Left ventricle myocardium superior (tissue), 1 donor: ENCODE measurements at regions not wholly inside any gene's neighbourhood (a gene's known extent, or its start where the extent isn't known, plus 50 kb on each side); places are given as distances from the start of the nearest gene placed in this dataset.

Experiments used
- ATAC-seq: fragments of 200-7000 bp; cut with Tn5 transposase; one replicate; pipeline ENCODE4 v1.9.1; 2020; ENCODE audit warnings: mild to moderate bottlenecking, moderate library complexity
- DNase-seq: peaks from one replicate; pipeline ENCODE4 v3.0.0-alpha.2; 2020
- intact Hi-C: fragments of 100-400 bp; cut with micrococcal nuclease; formaldehyde crosslinking; loops from one replicate; pipeline ENCODE4 v1.11.0; 2022
- donor health status: DM: no; HTN: yes; CAD: no; lungs with severe emphysema.

DNA sequence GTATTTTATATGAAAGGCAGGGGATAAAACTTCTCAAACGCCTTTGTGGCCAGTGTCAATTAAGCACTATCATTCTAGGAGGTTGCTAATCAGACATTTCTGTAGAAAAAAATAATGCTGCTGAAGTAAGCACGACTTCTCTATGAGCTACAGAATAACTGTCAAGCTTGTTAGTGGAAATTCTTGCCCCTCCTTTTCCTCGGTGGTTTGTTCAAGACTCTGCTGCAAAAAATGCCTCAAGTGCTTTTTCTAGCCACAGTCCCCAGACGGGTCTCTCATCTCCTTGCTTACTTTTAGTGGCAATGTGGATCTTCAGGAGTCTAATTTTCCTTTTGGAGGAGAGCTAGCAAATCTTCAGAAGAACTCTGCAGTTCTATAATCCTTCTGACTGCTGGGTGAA is 452.0 kb downstream of the FUT8 start:
- intact Hi-C loops = no loop called here
- DNase-seq = no peak
- ATAC-seq = no peak

DNA sequence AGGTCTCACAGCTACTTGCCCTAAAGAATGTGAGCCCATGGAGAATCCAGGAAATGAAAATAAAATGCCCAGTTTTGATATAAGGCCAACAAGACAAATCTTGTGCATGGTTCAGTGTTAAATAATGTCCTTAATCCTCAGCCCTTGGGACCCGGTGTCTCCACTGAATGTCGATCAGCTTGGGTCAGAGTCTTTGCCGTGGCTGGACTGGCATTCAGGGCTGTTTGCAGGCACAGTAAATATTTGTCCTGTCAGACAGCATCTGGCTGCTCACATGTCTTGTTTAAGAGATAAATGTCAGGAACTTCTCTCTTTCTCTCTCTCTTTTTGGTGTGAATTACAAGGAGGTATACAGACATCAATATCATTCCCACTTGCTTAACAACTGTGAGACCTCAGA is 452.5 kb downstream of the FUT8 start:
- DNase-seq (no peak), ATAC-seq (no peak)
- intact Hi-C loops = no loop called here

DNA sequence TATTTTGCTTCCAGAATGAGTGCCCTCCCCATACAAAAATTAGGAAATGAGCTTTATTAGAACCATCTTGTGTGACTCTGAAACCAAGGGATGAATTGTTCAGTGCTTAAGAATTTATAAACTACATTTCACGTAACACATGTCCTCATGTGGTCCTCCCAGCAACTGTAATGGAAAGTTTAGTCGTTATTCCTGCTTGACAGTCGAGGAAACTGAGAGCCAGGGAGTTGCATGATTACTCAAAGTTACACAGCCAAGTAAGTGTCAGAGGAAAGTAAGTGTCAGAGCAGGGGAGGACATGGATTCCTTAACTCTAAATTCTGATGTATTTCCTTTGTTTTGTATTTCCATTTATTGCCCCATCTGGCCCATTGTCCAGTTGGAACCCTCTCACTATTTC is 453.9 kb downstream of the FUT8 start:
- DNase-seq (no peak), ATAC-seq (no peak)
- intact Hi-C loops = no loop called here

DNA sequence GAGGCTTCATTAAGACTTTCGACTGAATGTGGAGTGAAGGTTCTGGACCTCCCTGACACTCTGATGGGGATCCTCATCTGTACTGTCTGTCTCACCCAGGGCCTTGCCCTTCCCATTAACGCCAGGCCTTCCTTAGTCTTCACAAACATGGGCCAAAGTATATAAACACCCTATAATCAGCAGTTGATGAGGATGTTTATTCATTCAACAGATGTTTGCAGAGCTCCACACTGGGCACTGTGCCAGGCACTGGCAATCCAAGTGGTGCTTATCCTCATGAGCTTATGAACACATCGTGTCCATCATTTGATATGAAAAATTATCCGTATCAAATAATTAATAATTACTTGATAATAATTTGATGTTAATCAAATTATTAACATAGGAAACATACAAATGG is 454.4 kb downstream of the FUT8 start:
- DNase-seq = no peak
- intact Hi-C loops = no loop called here

DNA sequence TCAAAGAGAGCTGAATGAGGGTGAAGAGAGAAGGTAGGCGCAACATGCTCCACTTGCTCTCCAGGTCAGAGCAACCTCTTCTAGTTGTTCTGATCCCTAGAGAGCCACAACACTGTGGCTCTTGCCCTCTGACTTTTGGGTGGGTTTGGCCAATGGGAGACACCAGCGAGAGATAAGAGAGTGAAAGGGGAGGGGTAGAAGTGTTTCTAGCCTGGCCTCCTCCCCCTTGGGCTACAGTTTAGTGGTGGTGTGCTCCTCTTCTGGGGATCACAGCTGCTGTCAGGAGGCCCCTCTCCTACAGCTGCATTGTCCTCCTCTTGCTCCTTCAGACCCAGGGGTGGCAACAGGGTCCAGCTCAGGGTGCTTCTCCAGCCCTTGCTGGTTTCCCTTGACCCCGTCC is 454.8 kb downstream of the FUT8 start:
- DNase-seq (no peak), ATAC-seq (no peak)
- intact Hi-C loops = no loop called here

More for the DNA sequence above, 454.4 kb downstream of the FUT8 start:
- no peak for ATAC-seq

DNA sequence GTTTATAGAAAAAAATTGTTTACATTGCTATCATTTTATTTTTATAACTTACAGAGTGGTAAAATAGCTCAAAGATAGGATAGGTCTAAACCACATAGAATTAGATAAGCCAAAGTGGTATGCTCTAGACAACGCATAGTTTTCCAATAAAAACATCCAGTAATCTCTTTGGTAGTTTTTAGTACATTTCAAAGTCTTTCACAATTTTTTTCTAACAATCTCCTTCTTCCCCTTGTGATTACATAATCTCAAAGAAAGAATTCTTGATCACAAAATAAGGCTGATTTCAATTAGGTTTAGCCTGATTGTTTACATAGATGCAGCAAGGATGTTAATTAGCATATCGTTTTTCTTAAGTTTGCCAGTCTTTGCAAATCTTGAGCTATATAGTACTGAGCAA is 460.0 kb downstream of the FUT8 start:
- DNase-seq = no peak
- intact Hi-C loops = no loop called here
- no peak for ATAC-seq

DNA sequence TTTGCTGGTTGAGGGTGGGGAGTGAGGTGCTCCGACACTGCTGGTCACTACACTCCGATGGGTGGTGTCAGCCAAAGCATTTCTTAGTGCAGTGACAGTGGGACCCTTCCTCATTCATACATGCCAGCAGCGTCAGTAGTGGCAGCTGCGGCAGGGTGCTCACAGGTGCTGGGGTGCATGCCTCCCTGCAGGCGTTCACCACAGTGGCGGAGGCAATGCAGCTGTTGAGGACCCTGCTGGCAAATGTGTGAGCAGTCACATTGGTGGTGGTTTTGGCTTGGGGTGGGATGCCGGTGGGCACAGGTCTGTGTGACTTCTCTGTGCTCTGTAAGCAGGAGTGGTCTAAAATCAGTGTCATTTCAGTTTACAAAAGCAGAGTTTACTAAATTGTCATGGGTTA is 464.6 kb downstream of the FUT8 start:
- ATAC-seq = no peak
- intact Hi-C loops = no loop called here
- DNase-seq = no peak

DNA sequence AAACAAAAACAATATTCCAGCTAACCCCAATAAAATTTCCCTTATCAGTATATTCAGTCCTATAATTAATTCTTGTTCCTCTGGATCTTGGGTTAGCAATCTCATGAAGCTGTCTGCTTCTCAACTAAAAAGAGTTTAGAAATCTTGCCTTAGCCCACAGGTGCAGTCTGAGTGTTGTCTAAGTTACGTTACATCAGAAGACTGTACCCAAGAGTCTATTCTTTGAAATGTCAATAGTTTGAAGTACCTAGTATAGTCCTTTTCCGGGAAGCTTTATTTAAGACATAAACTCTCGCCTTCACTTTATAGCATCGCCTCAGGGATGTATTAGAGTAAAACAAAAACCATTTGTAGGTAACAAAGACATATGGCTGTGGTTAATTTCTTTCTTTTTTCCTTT is 465.1 kb downstream of the FUT8 start:
- ATAC-seq (no peak), DNase-seq (no peak)
- intact Hi-C loops = no loop called here

DNA sequence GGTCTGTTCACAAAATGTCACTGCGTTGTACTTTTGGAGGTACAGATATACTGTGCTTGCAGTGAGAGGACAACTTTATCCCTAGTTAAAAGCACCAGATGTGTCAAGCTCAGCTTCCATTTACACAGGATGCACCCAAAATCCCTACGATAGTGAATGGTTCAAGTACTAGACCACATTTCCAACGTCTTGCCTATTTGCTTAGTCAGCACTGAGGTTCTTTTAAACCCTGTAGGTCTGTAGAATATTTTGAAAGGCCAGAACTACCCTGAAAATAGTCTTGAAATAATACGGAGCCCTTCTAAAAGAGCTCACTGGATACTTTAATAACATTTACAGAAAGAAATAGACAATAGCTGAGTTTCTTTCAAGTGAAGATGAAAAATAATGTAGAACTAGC is 466.1 kb downstream of the FUT8 start:
- intact Hi-C loops = no loop called here
- ATAC-seq = no peak

DNA sequence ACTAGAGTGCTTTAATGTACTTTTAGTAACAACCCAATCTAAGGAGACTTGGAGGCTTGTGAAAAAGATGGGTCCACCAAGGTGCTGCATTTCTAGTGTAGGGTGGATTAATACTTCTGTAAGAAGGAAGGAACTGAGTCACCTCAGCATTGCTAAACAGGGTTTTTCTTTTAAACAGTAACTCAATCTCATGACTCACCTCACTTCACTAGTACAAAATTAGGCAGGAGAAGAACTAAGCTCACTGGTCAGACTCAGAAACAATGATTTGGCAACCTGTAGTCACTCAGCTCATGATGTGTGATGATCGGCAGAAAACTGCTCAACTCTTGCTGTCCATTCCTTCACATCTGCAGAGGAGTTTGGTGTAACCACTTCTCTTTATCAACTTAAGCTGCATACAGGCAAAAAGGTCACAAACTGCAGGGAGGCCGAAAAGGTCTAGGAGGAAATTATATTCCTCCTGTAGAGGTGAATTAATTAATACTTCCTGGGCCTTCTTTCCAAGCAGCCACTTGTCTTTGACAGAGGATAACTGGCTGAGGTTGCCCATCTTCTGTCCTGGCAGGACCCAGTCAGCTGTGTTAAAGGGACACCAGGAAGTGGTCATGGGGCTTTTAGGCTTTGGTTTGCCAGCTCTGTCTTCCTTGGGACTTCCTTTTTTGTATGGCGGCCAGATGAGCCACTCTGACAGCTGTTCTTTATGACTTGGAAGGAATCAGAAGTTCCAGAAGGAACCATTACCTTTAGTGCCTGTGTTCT is 466.9 kb downstream of the FUT8 start:
- DNase-seq (no peak), ATAC-seq (no peak)
- intact Hi-C loops = no loop called here

More for the DNA sequence above, 466.1 kb downstream of the FUT8 start:
- no peak for DNase-seq

DNA sequence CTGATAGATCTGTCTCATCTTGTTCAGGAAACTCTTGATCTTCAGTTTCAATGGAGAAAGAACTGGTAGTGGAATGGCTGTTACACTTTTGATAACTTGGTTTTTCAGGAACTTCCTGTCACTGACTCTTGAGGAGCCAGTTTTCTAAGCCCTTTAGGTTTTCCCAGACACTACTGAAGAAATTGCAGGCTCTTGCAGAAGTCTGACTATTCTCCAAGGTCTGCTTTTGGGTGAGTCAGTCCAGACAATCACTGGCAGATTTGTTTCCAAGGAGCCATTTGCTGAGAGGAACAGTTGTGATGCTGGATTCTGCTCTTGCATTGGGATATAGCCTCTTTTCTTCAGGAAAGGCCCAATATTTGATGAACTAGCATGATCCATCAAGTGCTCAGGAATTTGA is 468.0 kb downstream of the FUT8 start:
- intact Hi-C loops = no loop called here
- ATAC-seq (no peak), DNase-seq (no peak)

DNA sequence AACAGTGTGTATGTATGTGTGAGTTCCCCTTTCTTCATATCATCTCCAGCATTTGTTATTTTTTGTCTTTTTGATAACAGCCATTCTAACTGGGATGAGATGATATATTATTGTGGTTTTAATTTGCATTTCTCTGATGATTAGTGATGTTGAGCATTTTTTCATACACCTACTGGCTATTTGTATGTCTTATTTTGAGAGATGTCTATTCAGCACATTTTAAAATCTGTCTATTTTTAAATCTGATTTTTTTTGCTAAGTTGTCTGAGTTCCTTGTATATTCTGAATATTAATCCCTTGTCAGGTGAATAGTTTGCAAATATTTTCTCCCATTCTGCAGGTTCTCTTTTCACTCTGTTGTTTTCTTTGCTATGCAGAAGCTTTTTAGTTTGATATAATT is 469.1 kb downstream of the FUT8 start:
- intact Hi-C loops = no loop called here
- ATAC-seq (no peak), DNase-seq (no peak)

DNA sequence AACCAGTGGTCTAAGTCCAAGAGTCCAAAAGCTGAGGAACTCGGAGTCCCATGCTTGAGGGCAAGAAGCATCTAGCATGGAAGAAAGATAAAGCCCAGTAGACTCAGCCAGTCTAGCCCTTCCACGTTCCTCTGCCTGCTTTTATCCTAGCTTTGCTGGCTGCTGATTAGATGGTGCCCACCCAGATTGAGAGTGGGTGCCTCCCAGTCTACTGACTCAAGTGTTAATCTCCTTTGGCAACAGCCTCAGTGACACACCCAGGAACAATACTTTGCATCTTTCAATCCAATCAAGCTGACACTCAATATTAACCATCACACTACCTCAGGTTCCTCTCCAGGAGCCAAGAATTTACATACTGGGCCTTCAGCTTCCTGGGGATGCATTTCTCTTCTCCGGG is 476.1 kb downstream of the FUT8 start:
- intact Hi-C loops = no loop called here
- DNase-seq (no peak), ATAC-seq (no peak)

DNA sequence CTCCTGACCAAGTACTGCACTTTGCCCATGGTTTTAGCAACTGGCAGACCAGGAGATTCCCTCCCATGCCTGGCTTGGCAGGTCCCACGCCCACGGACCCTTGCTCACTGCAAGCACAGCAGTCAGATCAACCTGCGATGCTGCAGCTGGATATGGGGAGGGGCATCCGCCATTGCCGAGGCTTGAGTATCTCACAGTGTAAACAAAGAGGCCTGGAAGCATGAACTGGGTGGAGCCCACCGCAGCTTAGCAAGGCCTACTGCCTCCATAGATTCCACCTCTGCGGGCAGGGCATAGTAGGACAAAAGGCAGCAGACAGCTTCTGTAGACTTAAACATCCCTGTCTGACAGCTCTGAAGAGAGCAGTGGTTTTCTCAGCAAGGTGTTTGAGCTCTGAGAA is 479.8 kb downstream of the FUT8 start:
- no peak for DNase-seq
- intact Hi-C loops = no loop called here
- ATAC-seq = no peak

DNA sequence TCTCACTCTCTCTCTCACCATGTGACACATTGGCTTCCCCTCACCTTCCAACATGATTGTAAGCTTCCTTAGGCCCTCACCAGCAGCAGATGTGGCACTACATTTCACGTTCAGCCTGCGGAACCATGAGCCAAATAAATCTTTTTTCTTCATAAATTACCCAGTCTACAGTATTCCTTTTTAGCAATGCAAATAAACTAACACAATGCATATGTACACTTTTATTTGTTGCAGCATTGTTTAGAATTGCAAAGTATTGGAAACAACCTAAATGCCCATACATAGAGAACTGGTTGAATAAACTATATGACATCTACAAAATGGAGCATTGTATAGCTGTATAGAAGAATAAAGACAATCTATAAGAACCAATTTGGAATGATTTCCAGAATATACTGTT is 487.6 kb downstream of the FUT8 start:
- ATAC-seq = no peak
- intact Hi-C loops = no loop called here
- DNase-seq = no peak

DNA sequence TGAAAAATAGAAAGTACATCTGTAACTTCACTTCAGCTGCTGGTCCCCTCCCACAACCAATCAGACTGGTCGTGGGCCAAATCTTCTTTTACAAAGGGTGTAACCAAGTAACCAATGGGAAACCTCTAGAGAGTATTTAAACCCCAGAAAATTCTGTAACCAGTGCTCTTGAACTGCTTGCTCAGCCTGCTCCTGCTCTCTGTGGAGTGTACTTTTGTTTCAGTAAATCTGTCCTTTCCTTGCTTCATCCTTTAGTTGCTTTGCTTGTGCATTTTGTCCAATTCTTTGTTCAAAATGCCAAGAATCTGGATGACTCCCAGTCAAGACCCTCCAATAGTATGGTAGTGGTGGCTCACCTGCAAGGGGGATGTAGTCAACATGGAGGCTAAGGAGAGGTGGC is 489.1 kb downstream of the FUT8 start:
- DNase-seq (no peak), ATAC-seq (no peak)
- intact Hi-C loops = no loop called here

DNA sequence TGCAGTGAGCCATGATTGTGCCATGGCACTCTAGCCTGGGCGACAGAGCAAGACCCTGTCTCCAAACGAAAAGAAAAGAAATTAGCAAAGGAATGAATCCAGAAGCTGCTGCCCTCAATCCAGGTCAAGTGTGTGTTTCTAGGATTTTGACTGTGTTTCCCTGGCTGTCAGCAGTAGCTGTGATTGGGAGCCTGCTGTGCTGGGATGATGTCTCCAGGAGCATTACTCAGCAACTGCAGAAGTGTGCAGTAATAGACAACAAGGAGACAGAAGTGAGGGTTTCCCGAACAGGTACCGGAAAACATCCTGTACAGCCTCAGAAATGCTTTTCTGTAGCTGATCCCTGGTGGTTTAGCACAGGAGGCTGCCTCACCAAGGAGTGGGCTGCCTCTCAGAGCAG is 492.5 kb downstream of the FUT8 start:
- intact Hi-C loops = no loop called here
- ATAC-seq = no peak

DNA sequence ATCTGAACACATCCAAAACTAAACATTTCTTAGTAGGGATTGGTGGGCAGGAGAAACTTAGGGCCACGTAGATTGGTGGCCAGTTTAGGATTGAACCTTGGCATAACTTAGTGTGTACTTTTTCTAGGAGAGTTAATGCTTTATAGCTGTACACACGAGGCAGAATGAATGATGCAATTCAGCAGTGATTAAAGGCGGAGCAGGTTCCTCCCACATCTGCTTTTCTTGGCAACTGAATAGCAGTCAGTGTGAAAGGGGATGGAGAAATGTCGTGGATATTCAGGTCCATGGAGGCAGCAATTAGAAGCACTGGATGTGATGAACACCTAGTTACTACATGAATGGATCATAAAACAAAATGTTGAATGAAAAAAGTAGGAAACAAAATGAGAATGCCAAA is 493.8 kb downstream of the FUT8 start:
- no peak for ATAC-seq
- intact Hi-C loops = no loop called here
- no peak for DNase-seq

More for the DNA sequence above, 492.5 kb downstream of the FUT8 start:
- DNase-seq = no peak

DNA sequence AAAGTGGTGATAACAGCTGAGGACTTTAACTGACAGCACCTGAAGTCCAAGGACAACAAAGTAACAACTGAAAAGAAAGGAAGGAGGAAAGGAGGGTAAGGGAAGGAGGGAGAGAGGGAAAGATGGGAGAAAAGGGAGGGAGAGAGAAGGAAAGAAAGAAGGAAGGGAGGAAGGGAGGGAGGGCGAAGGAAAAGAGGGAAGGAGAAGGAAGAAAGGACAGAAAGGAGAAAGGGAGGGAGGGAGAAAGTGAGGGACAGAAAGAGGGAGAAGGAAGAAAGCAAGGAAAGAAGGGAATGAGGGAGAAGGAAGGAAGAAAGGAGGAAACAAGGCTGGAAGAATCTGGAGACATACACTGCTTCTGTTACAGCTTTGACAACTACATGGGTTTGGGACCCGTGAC is 494.4 kb downstream of the FUT8 start:
- no peak for DNase-seq
- intact Hi-C loops = no loop called here
- ATAC-seq = no peak

DNA sequence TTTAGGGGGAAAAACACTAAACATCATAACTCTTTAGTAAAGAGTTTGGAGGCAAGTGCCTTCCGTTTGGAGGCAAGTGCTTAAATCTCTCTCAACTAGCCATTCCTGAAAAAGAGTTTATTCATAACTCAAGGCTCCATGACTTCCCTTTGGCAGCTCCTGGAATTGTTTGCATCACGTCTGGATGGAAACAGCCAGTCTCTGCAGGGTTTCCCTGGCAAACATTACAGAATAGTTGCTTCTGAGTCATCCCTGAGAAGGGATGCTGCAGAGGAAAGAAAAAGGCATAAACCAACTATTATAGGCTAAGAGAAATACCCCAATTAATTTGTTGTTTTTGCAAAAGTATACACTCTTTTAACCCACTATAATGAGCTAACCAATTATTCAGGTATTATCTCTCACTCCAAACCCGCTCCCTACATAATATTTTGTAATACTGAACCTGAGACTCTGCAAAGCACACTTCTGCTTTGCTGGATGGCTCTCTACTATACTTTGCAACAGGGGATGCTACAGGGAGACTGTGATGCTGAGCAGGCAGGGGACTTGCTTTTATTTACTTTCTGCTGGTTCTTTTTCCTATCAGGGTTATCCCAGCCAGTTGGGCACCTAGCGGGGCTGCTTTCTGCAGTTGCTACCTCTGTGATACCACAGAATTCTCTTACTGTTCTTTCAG is 497.7 kb downstream of the FUT8 start:
- no peak for ATAC-seq
- intact Hi-C loops = no loop called here

DNA sequence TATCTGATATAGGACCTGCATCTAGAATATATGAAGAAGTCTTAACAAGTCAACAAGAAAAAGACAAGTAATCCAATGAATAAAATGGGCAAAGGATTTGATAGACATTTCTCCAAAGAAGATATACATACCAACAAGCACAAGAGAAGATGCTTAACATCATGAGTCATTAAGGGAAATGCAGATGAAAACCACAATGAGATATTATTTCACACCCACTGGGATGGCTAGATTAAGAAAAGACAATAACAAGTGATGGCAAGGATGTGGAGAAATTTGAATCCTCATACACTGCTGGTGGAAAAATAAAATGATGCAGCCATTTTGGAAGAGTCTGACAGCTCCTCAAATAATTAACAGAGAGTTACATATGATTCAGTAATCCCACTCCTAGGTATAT is 502.6 kb downstream of the FUT8 start:
- intact Hi-C loops = no loop called here
- ATAC-seq = no peak
- DNase-seq = no peak

More for the DNA sequence above, 497.7 kb downstream of the FUT8 start:
- no peak for DNase-seq
